HG03521 (cell line): ENCODE measurements at regions not wholly inside any gene's neighbourhood (a gene's known extent, or its start where the extent isn't known, plus 50 kb on each side); places are given as distances from the start of the nearest gene placed in this dataset.
"Not testable (repeated sequence)": the region's sequence is repeated elsewhere in the genome, so short reads cannot be mapped to it uniquely, and the experiment has no call there.

ENCODE experiments used
- ATAC-seq: cut with Tn5 transposase; IDR thresholded peaks from one replicate; pipeline ENCODE4 v1.9.1; 2021; ENCODE audit warnings: mild to moderate bottlenecking, moderate library complexity; ENCODE audit not compliant: unreplicated experiment

GRCh38 chr5:106489004-106489403 is 1181.7 kb downstream of the EFNA5 start:
- no peak for ATAC-seq

- ATAC-seq: no peak
Measured at GRCh38 chr5:106488407-106488806, 1182.3 kb downstream of the EFNA5 start.

GRCh38 chr5:106481374-106481773 is 1189.4 kb downstream of the EFNA5 start:
- ATAC-seq: no peak

- ATAC-seq: no peak
Measured at GRCh38 chr5:106476630-106477029, 1194.1 kb downstream of the EFNA5 start.

GRCh38 chr5:106474066-106474465 is 1196.7 kb downstream of the EFNA5 start:
- no peak for ATAC-seq

- ATAC-seq: no peak
Measured at GRCh38 chr5:106459541-106459940, 1211.2 kb downstream of the EFNA5 start.

GRCh38 chr5:106454651-106455415 is 1215.9 kb downstream of the EFNA5 start:
- no peak for ATAC-seq

GRCh38 chr5:106454050-106454449 is 1216.7 kb downstream of the EFNA5 start:
- no peak for ATAC-seq

GRCh38 chr5:106451998-106452397 is 1218.7 kb downstream of the EFNA5 start:
- ATAC-seq: no peak

GRCh38 chr5:106443746-106444145 is 1227.0 kb downstream of the EFNA5 start:
- no peak for ATAC-seq

- ATAC-seq: no peak
Measured at GRCh38 chr5:106435185-106435584, 1235.6 kb downstream of the EFNA5 start.

- not testable (repeated sequence) for ATAC-seq
Measured at GRCh38 chr5:106430733-106431132, 1240.0 kb downstream of the EFNA5 start.

GRCh38 chr5:106423109-106423897 is 1247.4 kb downstream of the EFNA5 start:
- no peak for ATAC-seq

GRCh38 chr5:106420102-106420501 is 1250.6 kb downstream of the EFNA5 start:
- no peak for ATAC-seq

GRCh38 chr5:106418196-106418595 is 1252.5 kb downstream of the EFNA5 start:
- no peak for ATAC-seq

GRCh38 chr5:106417566-106417965 is 1253.2 kb downstream of the EFNA5 start:
- ATAC-seq: no peak

- ATAC-seq: no peak
Measured at GRCh38 chr5:106417163-106417562, 1253.6 kb downstream of the EFNA5 start.

- ATAC-seq: no peak
Measured at GRCh38 chr5:106415541-106415940, 1255.2 kb downstream of the EFNA5 start.

- ATAC-seq: no peak
Measured at GRCh38 chr5:106414342-106414741, 1256.4 kb downstream of the EFNA5 start.

- ATAC-seq: no peak
Measured at GRCh38 chr5:106412606-106413005, 1258.1 kb downstream of the EFNA5 start.

GRCh38 chr5:106408570-106408969 is 1262.2 kb downstream of the EFNA5 start:
- ATAC-seq: no peak

GRCh38 chr5:106408141-106408540 is 1262.6 kb downstream of the EFNA5 start:
- no peak for ATAC-seq
